NCI-H1048 (cell line): ENCODE measurements at regions not wholly inside any gene's neighbourhood (a gene's known extent, or its start where the extent isn't known, plus 50 kb on each side); places are given as distances from the start of the nearest gene placed in this dataset.

Source experiments
- DNase-seq: peaks from one replicate; lab custom pipeline; 2025; lab: John Stamatoyannopoulos, UW

- DNase-seq, result no peak
Measured at GRCh38 chr20:50242548-50242862, 51.9 kb downstream of the CEBPB start.

DNA sequence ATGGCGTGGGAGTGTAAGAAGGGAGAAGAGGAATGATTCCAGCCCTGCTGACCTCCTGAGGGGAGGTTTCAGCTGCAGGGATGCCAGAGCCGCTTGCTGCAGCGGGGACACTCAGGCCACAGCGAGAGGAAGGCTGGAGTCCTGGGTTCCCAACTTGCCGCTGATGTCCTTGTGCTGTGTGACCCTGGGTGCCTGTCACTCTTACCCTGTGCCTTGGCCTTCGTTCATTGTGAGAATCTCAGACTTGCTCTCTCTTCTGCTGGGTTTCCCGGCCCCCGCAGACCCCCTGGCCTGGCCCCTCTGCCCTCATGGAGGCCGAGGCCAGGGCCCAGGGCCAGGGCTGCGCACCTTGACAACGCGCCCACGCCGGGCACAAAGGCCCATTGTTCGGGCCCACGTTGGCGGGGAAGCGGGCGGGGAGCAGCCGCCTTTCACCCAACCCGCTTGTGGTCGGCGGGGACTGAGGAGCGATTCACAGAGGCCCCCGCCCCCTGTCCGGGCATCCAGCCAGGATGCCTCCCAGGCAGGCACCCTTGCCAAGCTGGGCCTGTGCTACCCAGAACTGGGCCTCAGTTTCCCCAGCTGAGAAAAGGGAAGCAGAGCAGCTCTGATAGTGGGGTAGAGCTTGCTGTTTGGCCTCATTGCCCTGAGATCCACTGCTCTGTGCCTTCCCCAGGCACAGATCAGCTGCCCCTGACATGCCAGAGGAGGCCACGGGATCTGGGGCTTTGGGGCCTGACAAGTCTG is 52.4 kb downstream of the CEBPB start:
- DNase-seq, result peak; percentile 75

DNA sequence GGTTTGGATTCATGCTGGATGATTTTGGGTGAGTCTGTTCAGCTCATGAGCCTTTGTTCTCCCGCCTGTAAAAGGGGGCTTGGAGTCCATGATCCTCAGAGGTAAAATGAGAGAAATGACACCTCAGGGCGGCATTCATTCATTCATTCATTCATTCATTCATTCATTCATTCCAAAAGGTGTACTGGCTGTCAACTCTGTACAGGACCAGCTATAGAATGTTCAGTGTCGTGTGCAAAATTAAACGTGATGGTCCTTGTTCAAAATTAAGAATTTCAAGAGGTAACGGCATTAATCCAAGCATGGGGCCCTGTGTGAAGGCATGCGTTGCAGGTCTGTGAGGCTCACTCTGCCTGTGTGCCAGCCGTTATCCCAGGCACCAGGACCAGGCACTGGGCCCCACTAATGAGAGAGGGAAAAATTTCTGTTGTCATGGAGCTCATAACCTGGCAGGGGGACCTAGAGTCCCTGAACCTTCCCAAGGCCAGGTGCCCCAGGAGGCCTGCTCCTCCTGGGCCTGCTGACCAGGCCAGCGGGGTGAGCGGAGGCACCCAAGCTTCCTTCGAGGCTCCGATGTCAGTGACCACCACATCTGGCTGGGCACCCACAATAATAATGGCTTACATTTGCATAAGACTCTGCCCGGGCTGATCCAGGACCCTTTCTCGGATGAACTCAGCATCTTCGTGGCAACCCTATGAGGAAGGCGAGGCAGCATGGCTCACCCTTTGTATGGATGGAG is 53.2 kb downstream of the CEBPB start:
- DNase-seq, result no peak

GRCh38 chr20:50244352-50245149 is 53.9 kb downstream of the CEBPB start:
- no peak for DNase-seq

- DNase-seq, result no peak
Measured at GRCh38 chr20:50245498-50246366, 55.1 kb downstream of the CEBPB start.

GRCh38 chr20:50246367-50247195 is 56.0 kb downstream of the CEBPB start:
- no peak for DNase-seq

GRCh38 chr20:50247196-50248094 is 56.8 kb downstream of the CEBPB start:
- DNase-seq, result no peak

DNA sequence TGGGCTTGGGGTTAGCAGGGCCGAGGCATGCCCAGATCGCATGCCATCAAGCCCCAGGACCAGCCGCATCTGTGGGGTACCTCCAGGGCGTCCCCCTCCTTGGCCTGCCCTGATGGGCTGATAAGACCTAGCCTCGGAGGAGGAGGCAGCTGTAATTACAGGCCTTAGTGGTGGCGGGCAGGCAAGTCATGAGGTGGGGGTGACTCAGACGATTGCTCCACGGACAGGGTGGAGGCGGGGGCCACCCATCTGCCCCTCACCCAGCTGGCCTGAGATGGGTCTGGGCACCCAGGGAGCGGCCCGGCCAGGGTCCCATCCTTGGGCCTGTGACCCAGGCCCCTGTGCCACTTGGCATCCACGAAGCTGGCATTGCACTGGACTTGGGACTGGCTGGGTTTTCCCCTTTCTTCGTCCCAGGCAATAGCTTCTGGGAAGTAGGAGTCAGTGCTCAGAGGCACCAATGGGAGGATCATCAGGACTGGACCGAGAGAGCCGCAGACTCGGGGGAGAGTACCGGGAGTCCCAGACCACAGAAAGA is 57.5 kb downstream of the CEBPB start:
- no peak for DNase-seq

- DNase-seq, result no peak
Measured at GRCh38 chr20:50249447-50250388, 59.1 kb downstream of the CEBPB start.

DNA sequence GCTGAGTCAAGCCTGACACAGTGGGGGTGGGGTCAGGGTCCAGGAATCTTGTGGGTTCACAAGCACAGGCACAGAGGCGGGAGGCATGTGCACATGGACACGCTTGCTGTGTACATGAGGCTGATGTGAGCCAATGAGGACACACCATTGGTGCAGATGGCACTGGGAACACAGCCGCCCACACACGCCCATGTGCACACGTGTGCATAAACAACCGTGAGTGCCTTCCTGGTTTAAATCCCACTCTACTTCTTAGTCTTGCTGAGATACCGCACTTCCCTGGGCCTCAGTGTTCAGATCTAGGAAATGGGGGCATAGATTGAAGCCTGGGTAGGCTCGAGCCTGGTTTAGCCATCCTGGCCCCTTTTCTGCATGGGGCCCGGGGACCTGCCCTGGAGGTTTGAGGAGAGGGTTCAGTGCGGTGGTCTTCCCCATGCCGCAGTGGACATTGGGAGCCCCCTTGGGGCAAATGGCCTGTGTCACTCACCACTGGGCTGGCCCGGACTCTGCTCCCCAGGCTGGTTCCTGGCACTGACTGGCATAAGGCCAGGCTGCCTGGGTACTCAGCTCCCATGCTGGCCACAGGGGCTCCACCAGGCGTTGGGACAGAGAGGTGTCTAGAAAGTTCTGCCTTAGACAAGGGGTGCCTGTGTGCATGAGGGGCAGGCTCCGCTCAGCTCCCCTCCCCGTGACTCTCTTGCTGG is 60.2 kb downstream of the CEBPB start:
- DNase-seq, result no peak

DNA sequence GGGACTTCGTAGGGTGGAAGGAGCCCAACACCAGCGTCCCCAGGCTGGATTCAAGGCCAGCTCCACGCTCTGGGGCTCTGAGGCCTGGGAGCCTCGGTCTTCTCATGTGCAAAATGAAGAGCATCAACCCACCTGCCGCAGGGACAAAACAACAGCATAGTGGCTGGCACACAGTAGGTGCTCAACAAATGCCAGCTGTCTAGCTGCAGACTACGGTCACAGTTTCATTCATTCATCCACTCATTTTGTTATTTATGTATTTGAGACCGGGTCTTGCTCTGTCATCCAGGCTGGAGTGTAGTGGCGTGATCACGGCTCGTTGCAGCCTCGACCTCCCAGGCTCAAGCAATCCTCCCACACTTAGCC is 60.7 kb downstream of the CEBPB start:
- no peak for DNase-seq

GRCh38 chr20:50251992-50252511 is 61.4 kb downstream of the CEBPB start:
- no peak for DNase-seq

GRCh38 chr20:50252701-50253100 is 62.1 kb downstream of the CEBPB start:
- DNase-seq, result no peak

DNA sequence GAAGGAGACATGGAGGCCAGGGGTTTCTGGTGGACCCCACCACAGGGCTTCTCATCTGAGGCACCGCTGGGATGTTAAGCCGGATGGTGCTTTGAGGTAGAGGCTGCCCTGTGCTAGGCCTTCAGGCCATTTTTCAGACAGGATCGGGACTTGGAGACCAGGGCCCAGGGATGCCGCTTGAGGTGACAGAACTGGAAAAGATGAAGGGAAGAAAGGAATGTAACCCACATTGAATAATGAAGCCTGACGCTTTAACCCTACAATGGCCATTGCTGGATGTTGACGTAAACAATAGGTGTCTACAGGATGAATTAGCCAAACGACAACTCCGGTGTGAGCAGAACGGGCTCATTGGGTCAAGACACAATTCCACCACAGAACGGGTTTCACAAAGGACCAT is 62.5 kb downstream of the CEBPB start:
- DNase-seq, result no peak

- DNase-seq, result no peak
Measured at GRCh38 chr20:50254466-50255079, 63.9 kb downstream of the CEBPB start.

DNA sequence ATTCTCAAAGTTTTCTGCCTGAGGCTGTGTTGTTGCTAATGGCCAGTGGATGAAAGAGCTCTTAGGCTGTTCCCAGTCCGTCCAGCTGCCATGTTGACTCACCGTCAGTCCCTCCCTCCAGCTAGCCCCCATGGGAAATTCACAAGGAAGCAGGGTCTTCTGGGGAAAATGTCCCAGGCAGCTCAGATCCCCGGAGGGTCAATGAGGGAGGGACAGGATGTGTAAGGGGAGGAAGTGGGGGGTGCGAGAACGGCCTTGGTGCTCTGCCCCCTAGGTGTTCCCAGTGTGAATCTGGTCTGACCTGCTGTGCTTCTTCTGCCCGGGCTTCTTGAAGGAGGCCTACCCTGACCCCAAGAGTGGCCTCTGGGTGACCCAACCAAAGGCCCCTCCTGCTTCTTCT is 65.9 kb downstream of the CEBPB start:
- DNase-seq, result no peak

DNA sequence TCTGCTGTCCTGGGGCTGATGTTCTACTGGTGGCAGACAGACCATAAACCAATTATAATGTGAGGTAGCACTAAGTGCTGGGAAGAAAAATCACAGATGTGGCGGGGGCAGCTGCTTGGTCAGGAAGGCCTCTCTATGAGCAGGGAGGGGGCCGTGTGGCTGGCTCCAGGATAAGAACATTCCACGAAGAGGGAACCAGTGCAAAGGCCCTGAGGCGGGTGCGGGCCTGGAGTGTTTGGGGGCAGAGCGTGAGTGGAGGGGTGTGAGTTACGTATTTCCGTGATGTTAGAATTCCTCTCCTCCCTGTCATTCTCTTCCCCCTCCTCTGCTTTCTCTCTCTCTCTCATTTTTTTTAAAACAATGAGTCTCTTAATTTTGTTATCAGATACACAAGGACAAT is 67.2 kb downstream of the CEBPB start:
- no peak for DNase-seq
